Right lobe of liver (tissue), 6 donors: ENCODE measurements at regions not wholly inside any gene's neighbourhood (a gene's known extent, or its start where the extent isn't known, plus 50 kb on each side); places are given as distances from the start of the nearest gene placed in this dataset.

ENCODE experiments used
- ATAC-seq, 4 donors: fragments of 200-7000 bp; cut with Tn5 transposase; one replicate each; pipeline ENCODE4 v1.9.1; 2020; ENCODE audit warnings: mild to moderate bottlenecking in 4 of 4, moderate library complexity in 4 of 4
- DNase-seq, 3 donors: peaks; one replicate each; pipeline ENCODE4 v3.0.0-alpha.2; 2020
- H3K27ac ChIP-seq, 3 donors: fragments of 200-600 bp; one replicate each; pipeline ENCODE4 v1.8.0; 2022
- H3K27me3 ChIP-seq, 2 donors: fragments of 200-600 bp; one replicate each; pipeline ENCODE4 v1.8.0; 2022
- H3K36me3 ChIP-seq, 4 donors: fragments of 200-600 bp; sonication (generic) in 1 of 4; one replicate each; pipeline versions ENCODE4 v1.5.1 to v1.8.0; 2017 to 2022; ENCODE audit warnings: control low read depth in 1 of 4
- H3K4me1 ChIP-seq, 4 donors: fragments of 200-600 bp; sonication (generic) in 1 of 4; one replicate each; pipeline versions ENCODE4 v1.5.1 to v1.8.0; 2017 to 2022; ENCODE audit warnings: control low read depth in 1 of 4
- H3K4me3 ChIP-seq, 3 donors: fragments of 200-600 bp; one replicate each; pipeline ENCODE4 v1.8.0; 2022
- H3K9me3 ChIP-seq, 4 donors: fragments of 200-600 bp; sonication (generic) in 1 of 4; one replicate each; pipeline versions ENCODE4 v1.5.1 to v1.8.0; 2017 to 2022; ENCODE audit warnings: control low read depth in 1 of 4
- POLR2A ChIP-seq: fragments of 450-650 bp; IDR thresholded peaks from one replicate; pipeline ENCODE4 v1.6.1; 2017; ENCODE audit warnings: antibody characterized with exemption, mild to moderate bottlenecking
- WGBS: methylation state at CpG from one replicate; pipeline ENCODE4 v1.1.6; 2018; ENCODE audit warnings: low coverage, low lambda C conversion rate; ENCODE audit not compliant: insufficient coverage; ENCODE audit errors: missing lambda C conversion rate; 5-methylcytosine and 5-hydroxymethylcytosine counted together
- intact Hi-C, 2 donors: fragments of 100-400 bp; cut with DNase I; formaldehyde crosslinking; loops; one replicate each; pipeline versions ENCODE4 v1.11.2 to v1.14.1; 2022
- TF ChIP-seq, protein P1 (sequence below), 4 donors: fragments of 200-600 bp in 3 of 4; fragments of 450-650 bp in 1 of 4; IDR thresholded peaks; one replicate each; pipeline versions ENCODE4 v1.5.1 to v1.8.0; 2016 to 2022; ENCODE audit warnings: antibody characterized with exemption in 4 of 4, mild to moderate bottlenecking in 2 of 4
- donor health status: DM: no; HTN: yes; CAD: no.
- donor health status: DM: no; HTN: no; CAD: no.
- donor health status: DM: no; HTN: no; CAD: no.
- donor health status: DM: no; HTN: yes; CAD: no.
- donor health status: DM: no; HTN: yes; CAD: no.

DNA sequence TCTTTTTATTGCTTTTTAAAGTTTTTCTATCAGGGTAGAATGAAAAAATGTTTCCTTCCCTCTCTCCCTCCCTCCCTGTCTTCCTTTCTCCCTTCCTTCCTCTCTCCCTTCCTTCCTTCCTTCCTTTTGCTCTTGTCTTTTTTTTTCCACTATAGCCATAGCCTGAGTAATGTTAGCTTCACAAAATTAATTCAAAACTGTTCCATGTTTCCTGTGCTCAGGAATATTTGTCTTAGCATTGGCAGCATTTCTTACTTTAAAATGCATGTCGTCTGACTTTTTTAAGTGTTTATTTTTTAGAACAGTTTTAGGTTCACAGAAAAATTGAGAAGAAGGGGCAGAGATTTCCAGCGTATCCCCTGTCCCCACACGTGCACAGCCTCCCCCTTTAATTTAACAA lies 730.8 kb upstream of the CITED2 start:
- no peak overlapping the region for H3K4me3 ChIP-seq
- intact Hi-C loops: no loop called here
- H3K9me3 ChIP-seq: no peaks in the 10 kb centered on the region
- 68% methylated on average over 3 of the region's 3 CpGs for WGBS
- ATAC-seq: no peak
- H3K27ac ChIP-seq: no peak overlapping the region
- no peaks in the 10 kb centered on the region for H3K4me1 ChIP-seq
- no peaks in the 10 kb centered on the region for H3K36me3 ChIP-seq
- TF ChIP-seq, protein P1, sequence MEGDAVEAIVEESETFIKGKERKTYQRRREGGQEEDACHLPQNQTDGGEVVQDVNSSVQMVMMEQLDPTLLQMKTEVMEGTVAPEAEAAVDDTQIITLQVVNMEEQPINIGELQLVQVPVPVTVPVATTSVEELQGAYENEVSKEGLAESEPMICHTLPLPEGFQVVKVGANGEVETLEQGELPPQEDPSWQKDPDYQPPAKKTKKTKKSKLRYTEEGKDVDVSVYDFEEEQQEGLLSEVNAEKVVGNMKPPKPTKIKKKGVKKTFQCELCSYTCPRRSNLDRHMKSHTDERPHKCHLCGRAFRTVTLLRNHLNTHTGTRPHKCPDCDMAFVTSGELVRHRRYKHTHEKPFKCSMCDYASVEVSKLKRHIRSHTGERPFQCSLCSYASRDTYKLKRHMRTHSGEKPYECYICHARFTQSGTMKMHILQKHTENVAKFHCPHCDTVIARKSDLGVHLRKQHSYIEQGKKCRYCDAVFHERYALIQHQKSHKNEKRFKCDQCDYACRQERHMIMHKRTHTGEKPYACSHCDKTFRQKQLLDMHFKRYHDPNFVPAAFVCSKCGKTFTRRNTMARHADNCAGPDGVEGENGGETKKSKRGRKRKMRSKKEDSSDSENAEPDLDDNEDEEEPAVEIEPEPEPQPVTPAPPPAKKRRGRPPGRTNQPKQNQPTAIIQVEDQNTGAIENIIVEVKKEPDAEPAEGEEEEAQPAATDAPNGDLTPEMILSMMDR (IDR thresholded peaks at IDR 0.05): no peak
- no peak for TF ChIP-seq POLR2A
- no peaks in the 10 kb centered on the region for H3K27me3 ChIP-seq
- DNase-seq: no peak

DNA sequence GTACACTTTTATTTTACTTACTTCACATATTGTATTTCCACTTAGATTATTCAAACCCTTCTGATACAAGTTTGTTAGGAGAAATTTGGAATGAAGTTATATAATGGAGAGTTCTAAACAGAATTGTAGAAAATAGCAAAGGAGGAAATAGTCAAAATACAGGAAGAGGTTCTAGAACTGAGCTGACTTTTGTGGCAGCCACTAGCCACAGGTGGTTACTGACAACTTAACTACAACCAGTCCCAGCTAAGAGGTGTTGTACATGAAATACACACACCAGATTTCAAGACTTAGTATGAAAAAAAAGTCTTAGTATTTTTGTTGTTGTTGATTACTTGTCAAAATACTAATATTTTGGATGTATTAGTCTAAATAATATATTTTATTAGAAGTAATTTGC lies 727.4 kb upstream of the CITED2 start:
- TF ChIP-seq, protein P1 (IDR thresholded peaks at IDR 0.05): no peak
- no peak for TF ChIP-seq POLR2A
- DNase-seq (no peak), ATAC-seq (no peak)
- Histone ChIP-seq H3K9me3 (no peaks in the 10 kb centered on the region), H3K27ac (no peak overlapping the region), H3K4me3 (no peak overlapping the region), H3K27me3 (no peaks in the 10 kb centered on the region), H3K36me3 (no peaks in the 10 kb centered on the region), H3K4me1 (no peaks in the 10 kb centered on the region)
- intact Hi-C loops: no loop called here

DNA sequence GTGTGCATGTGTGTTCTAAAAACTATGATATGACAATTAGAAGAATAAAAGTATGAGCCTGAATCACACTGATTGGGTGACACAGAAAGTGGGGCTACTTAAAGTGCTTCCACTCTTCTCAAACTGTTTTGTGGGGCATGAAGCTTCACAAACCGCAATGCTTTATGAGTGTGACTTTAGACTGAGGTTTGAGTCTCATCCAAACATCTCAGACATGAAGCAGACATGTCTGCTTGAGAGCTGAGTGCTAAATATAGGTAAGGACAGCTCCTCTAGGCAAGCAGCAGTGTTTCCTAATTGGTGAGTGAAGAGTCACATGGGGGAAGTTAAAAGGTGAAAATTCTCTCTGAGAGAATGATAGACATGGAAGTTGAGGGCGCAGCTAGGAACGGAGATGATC lies 726.9 kb upstream of the CITED2 start:
- Histone ChIP-seq H3K36me3 (no peaks in the 10 kb centered on the region), H3K27me3 (no peaks in the 10 kb centered on the region), H3K4me3 (no peak overlapping the region), H3K4me1 (no peaks in the 10 kb centered on the region), H3K9me3 (no peaks in the 10 kb centered on the region), H3K27ac (no peak overlapping the region)
- 94% methylated on average over 3 of the region's 3 CpGs for WGBS
- TF ChIP-seq, protein P1 (IDR thresholded peaks at IDR 0.05): no peak
- TF ChIP-seq POLR2A: no peak
- DNase-seq: no peak
- intact Hi-C loops: no loop called here
- ATAC-seq: no peak

DNA sequence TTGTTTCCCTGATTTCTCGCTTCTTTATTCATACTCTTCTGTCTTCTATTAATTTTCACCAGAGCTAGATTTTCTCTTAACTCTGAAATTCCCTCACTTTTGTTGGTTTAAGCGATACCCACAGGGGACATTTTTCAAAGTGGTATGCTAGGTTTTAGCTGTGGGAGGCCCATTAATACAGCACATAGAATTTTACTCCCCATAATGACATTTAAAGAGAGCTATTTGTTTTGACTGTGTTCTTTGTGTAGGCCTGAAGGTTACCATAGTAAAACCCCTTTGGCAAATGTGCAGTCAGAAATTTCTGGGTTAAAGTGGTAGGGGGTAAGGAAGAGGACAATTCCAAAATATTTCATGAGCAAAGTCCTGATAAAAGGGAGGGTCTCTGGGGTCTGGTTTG lies 721.1 kb upstream of the CITED2 start:
- DNase-seq: no peak
- H3K4me1 ChIP-seq: no peaks in the 10 kb centered on the region
- ATAC-seq: no peak
- H3K9me3 ChIP-seq: no peaks in the 10 kb centered on the region
- no peak overlapping the region for H3K4me3 ChIP-seq
- no peaks in the 10 kb centered on the region for H3K36me3 ChIP-seq
- 93% methylated on average over 2 of the region's 2 CpGs for WGBS
- H3K27me3 ChIP-seq: no peaks in the 10 kb centered on the region
- intact Hi-C loops: no loop called here
- H3K27ac ChIP-seq: no peak overlapping the region
- TF ChIP-seq, protein P1 (IDR thresholded peaks at IDR 0.05): no peak
- no peak for TF ChIP-seq POLR2A

DNA sequence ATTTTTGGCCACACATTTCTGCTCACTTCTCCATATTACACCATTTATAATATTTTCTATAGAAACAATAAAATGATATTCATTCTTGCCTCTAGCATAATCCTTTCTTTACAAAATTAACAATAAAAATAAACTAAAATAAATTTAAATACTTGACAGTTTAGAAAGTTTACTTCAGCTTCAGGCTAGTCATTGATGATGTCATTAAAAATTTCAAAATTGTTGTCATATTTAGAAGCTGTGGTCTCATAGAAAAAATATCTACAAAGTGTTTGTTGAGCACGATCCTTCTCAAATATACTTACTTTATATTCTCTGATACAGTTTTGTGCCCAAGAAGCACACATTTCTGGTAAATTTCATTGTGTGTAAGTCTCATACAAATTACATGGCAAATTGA lies 717.4 kb upstream of the CITED2 start:
- no peak for ATAC-seq
- DNase-seq: no peak
- Histone ChIP-seq H3K4me3 (no peak overlapping the region), H3K36me3 (no peaks in the 10 kb centered on the region), H3K9me3 (no peaks in the 10 kb centered on the region), H3K27ac (no peak overlapping the region), H3K4me1 (no peaks in the 10 kb centered on the region), H3K27me3 (no peaks in the 10 kb centered on the region)
- 95% methylated on average over 1 of the region's 1 CpG for WGBS
- intact Hi-C loops: no loop called here
- TF ChIP-seq, protein P1 (IDR thresholded peaks at IDR 0.05): no peak
- TF ChIP-seq POLR2A: no peak
